ENCODE measurements at regions not wholly inside any gene's neighbourhood (a gene's known extent, or its start where the extent isn't known, plus 50 kb on each side); places are given as distances from the start of the nearest gene placed in this dataset.

GRCh38 chr21:16870103-16870502, 642.7 kb upstream of the CXADR start:
- no peak for DNase-seq

DNA sequence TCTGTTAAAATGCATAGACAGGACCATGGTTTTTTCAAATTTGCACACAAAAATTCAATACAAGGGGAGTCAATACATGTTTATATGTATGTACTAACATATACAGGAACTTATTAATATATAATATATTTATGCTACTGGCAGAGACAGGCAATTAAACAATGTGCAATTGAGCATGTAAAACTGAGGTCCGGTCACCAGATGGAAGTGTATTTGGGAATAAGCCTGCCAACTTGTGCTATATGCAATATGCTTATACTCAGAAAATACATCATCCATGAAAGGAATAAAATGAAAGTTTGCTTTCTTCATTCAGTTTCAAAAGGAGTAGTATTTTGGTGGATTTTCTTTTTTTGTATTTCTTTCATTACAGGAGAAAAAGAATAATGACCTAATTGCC, 640.2 kb upstream of the CXADR start:
- no peak for DNase-seq

DNA sequence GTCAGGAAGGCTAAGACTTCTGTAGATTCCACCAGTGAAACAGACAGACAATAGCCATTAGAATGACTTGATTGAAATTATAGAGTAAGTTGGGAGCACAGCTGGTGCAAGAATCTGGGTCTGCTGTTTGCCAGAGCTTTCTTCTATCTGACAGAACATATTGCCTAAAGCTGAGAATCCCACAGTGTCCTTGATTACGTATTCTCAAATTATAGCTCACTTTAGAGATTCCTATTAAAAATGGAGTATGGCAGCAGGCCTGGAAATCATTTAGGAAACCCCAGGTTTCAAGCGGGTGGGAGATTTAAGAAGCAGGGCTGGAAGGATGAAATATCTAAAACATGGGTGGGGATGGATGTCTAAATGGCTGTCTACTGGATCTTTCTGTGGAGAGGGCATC, 639.7 kb upstream of the CXADR start:
- no peak for DNase-seq

- no peak for DNase-seq
Observed at GRCh38 chr21:16873596-16873995, 639.2 kb upstream of the CXADR start.

DNA sequence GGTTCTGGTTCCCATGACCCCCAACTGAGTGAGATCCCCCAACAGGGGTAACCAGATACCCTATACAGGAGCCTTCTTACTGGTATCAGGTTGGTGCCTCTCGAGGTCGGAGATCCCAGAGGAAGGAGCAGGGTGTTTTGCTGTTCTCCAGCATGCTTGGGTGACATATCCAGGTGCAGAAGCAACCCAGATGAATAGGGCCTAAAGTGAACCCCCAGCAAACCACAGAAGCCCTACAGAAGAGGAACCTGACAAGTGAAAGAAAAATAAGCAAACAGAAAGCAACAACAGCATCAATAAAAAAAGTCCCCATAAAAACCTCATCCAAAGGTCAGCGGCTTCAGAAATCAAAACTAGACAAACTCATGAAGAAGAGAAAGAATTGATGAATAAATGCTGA, 633.4 kb upstream of the CXADR start:
- DNase-seq = no peak

DNA sequence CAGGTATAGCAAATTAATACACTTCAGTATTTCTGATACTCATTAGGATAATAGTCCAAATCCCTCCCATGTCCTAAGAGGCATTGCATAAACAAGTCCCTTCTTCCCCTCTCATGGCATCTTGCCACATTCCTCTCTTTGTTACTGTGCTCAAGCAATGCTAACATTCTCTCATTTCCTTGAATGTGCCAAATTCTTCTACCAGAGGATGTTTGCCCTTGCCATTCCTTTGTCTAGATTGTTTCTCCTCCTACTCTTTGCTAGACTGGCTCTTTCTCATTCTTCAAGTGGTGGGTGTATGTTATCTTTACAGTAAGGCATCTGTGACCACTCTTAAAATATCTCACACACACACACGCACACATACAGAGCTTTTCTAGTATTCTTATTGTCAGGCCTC, 621.0 kb upstream of the CXADR start:
- DNase-seq = no peak

DNA sequence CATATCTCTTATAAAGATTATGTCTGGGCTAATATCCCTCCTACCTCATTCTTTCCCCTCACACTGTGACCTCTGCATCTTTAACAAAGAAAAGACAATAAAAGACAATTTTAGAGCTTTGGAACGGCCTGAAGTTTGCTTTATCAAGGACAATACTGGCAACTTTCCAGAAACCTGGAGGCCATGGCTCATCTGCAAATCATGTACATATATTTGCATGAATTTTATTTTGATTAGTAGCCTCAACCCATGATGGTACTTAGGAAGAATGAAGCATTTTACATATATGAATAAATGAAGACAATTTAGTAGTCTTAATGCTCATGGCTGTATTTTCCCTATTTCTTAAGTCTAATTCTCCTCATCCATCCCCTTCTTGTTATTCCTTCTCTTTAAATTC, 612.2 kb upstream of the CXADR start:
- no peak for DNase-seq

- DNase-seq = no peak
Observed at GRCh38 chr21:16908077-16908476, 604.8 kb upstream of the CXADR start.

DNA sequence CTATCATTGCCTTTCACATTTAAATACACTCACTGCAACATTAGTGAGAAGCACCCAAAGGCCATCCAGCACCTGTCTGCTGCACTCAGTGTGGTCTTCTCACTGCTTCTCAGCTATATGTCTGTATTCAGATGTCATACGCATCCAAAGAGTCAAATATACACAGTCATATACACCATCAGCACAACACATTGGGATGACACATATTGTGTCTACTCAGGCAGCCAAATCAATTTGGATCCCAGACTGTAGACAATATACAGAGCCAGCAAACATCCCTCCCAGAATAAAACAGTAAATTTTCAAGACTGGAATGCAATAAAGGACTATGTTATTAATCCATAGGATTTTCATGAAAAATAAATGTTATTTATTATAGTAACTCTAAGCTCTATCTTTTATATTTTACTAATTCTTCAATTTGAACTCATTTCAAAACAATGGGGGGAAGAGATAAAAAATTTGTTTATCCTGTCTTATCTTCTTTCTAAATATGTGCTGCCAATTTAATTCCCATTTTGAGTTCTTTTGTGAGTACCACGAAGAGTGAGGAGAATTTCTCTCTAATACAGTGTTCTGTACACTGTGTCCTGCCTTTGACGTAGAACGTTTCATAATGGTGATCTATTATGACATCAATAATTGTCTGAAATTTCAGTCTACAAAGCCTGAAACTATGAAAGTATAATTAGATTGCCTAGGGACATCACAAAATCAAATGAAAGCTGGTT, 602.2 kb upstream of the CXADR start:
- no peak for DNase-seq

DNA sequence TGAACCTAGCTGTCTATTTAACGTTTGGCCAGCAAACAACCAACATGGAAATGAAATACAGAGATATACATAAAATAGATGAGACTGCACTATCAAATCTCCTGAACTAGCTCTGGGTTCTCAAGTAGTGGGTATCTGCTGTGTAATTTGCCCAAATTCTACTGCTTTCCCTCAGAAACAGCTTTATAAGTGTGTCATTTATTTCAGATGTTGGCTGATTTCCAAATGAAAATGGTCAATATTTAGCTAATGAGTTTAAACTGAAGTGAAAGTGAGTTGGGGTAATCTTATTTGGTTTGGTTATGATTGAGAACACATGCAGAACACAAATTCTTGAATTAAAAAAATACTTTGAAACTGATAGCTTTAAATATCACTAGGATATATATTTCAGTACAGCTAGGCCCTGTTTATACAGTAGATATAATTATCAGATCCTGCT, 601.7 kb upstream of the CXADR start:
- no peak for DNase-seq

DNA sequence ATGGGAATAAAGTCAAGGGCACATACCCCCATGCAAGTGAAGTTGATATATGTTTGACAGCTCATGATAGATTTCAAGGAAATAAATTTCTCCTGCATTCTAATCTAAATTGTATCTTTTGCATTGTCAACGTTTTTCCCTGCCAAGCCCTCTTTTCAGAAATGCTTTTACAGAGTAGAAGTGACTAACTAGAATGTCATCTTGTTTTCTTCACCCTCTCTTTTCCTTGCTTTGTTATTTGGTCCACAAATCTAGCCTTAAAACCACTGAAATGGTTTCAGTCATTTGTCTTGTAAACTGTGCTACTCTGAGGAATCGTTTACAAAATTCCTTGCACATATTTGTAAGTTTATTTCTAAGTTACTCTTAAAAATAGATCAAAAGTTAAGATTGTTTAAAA, 600.8 kb upstream of the CXADR start:
- no peak for DNase-seq

DNA sequence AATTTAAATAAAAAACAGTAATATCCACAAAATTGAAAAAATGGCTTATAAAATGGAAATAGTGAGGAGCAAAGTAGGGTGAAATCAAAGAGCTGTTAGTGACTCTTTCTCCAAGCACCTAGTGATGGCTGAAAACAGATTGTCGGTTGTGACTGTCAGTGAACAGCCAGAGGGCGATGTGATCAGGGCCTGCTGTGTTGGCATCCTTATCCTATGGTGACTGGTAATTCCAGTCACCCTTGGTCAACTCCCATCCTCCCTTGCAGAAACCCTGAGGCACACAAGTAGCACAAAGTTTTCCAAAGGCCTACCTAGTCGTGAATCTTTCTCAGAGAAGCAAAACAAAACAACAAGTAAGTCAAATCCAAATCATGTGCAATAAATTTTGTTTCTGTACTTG, 599.8 kb upstream of the CXADR start:
- no peak for DNase-seq

DNA sequence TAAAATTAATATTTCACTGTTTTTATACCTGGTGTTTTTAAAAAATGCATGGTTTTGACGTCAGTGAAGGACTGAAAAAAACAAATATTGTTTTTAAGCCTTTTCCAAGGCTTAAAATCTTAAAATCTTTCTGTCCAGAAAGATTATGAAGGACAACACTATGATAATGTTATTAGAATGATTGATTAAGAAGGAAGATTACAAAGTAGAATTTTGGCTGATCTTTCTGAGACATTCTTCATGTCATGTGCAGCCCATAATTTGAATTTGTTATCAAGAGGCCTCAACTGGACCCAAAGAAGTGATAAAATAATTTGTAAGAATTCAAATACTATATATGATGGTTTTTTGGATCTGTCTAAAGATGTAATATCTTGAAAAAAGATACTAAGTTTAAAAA, 584.4 kb upstream of the CXADR start:
- DNase-seq = no peak

DNA sequence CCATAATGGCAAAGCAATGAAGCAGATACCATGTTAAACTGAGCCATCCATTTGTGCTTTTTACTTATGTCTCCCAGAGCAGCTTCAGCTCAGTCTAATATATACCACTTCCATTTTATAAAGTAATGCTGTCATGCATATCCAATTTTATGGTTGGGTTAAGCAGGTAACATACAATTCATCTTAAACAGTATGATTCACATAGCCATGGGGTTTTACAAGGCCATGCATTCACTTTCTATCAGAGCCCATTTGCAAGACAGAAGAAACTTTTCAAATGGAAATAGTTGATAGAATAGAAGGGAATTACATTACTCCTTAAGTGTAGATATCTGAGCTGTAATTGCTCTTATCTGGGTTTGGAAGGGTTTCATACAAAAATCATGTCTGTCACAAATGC, 580.5 kb upstream of the CXADR start:
- DNase-seq = no peak

DNA sequence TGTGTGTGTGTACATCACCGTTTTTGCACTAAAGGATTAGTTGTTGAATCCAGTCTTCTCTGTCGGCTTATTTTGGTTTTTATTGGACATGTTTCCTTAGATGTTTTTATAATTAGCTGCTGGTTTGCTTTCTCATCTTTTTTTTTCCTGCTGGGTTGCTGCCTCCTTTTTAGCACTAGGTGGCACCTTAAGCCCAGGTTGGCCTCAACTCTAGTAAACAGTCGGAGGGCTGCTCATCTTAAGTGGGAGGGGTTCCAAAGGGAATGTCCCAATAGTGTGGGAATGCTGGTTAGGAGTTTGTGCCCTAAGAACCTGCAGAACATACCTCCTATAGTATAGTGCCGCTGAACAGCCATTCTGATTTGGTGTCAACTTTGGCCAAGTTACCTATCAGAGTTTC, 570.1 kb upstream of the CXADR start:
- no peak for DNase-seq

- DNase-seq = no peak
Observed at GRCh38 chr21:16943231-16943630, 569.6 kb upstream of the CXADR start.

GRCh38 chr21:16945580-16945979, 567.3 kb upstream of the CXADR start:
- no peak for DNase-seq

GRCh38 chr21:16956824-16957223, 556.0 kb upstream of the CXADR start:
- no peak for DNase-seq

GRCh38 chr21:16965424-16965823, 547.4 kb upstream of the CXADR start:
- DNase-seq = no peak

DNA sequence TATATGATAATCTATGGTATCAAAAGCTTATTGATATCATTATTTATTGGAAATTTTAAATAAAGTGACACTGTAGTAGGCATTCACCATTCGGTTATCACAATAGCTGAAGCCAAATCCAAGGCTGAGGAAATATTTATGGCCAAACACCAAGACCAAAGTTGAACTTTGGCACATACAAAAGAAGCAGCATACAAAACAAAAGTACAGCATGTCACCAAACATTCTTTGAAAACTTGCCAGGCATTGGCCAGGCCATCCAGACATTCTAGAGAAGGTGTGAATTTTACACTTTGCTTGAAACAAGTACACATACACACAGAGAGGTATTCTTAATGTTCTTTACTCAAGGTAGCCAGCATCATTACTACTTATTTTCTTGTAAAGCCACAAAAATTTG, 544.4 kb upstream of the CXADR start:
- no peak for DNase-seq

DNA sequence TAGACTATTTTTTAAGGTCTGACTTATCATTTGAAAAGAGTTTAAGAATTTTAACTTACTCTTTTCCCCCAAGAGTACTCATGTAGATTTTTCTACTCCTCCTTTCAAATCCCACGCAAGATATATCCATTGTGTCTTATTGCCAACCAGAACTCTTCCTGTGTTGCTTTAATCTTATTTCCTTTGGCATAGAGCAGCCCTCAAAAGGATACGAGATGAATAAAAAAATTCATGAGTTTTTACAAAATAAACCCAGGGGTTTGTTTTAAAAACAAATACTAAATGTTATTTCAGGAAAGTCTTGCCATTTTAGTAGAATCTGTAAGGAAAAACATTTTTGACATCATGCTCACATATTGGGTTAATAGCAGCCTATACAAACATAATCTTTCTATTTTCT, 543.2 kb upstream of the CXADR start:
- DNase-seq = no peak

- no peak for DNase-seq
Observed at GRCh38 chr21:16974060-16974459, 538.8 kb upstream of the CXADR start.

GRCh38 chr21:16976193-16976592, 536.6 kb upstream of the CXADR start:
- no peak for DNase-seq

- no peak for DNase-seq
Observed at GRCh38 chr21:16978309-16978895, 534.4 kb upstream of the CXADR start.

DNA sequence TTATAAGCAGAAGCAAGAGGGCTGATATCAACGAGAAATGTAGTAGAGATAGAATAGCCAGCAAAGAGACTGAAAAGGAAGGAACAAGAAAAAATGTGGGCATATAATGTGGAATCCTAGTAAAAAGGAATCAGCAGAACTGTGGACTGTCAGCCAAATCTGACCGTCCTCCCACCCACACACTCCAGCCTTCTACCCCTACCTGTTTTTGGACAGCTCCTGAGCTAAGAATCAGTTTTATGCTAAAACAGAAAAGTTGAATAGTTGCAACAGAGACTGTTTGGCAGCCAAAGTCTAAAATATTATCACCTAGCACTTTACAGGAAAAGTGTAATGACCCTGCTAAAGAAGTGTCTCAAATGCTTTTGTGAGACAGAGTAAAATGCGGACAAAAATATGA, 533.3 kb upstream of the CXADR start:
- no peak for DNase-seq
